Spleen (tissue), 7 donors: ENCODE measurements at regions not wholly inside any gene's neighbourhood (a gene's known extent, or its start where the extent isn't known, plus 50 kb on each side); places are given as distances from the start of the nearest gene placed in this dataset.

Experiments
- POLR2A ChIP-seq, 3 donors: fragments of 450-650 bp; IDR thresholded peaks; one replicate each; pipeline ENCODE4 v1.5.1; 2017; ENCODE audit warnings: antibody characterized with exemption in 3 of 3, mild to moderate bottlenecking in 1 of 3
- TF ChIP-seq, protein P1 (sequence below), 11 experiments: fragments of 200-600 bp in 7 of 11; fragments of 450-650 bp in 4 of 11; sonication (generic) in 4 of 11; IDR thresholded peaks in 8 of 11; conservative IDR thresholded peaks in 3 of 11; 1 replicate in 7 of 11; 2 replicates in 4 of 11; pipeline versions ENCODE4 v1.4.0 to v1.8.0; 2016 to 2021; ENCODE audit warnings: antibody characterized with exemption in 11 of 11, inconsistent platforms in 4 of 11, mild to moderate bottlenecking in 1 of 11
- donor health status: DM: no; HTN: no; CAD: no; lungs with moderate emphysema.
- donor health status: DM: no; HTN: no; CAD: no.
- donor health status: DM: no; HTN: no; CAD: no.

DNA sequence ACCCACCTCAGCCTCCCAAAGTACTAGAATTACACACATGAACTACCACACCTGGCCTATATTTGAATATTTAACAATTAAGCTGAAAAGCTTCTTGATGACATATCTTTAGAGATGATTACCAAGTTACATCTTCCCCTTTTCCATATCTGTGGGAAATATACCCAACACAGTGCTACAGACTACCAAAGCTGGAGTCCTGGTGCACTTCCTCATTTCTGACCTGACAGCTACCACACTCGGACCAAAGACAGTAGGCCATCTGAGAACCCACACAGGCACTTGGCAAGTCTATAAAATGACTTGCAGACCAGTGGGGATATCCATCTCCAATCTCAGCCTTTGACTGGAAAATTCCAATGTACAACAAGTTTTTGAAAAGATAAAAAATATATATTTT is 270.4 kb upstream of the KLF14 start:
- TF ChIP-seq POLR2A (IDR thresholded peaks at IDR 0.05), result no peak
- TF ChIP-seq, protein P1, sequence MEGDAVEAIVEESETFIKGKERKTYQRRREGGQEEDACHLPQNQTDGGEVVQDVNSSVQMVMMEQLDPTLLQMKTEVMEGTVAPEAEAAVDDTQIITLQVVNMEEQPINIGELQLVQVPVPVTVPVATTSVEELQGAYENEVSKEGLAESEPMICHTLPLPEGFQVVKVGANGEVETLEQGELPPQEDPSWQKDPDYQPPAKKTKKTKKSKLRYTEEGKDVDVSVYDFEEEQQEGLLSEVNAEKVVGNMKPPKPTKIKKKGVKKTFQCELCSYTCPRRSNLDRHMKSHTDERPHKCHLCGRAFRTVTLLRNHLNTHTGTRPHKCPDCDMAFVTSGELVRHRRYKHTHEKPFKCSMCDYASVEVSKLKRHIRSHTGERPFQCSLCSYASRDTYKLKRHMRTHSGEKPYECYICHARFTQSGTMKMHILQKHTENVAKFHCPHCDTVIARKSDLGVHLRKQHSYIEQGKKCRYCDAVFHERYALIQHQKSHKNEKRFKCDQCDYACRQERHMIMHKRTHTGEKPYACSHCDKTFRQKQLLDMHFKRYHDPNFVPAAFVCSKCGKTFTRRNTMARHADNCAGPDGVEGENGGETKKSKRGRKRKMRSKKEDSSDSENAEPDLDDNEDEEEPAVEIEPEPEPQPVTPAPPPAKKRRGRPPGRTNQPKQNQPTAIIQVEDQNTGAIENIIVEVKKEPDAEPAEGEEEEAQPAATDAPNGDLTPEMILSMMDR (IDR thresholded peaks at IDR 0.05 in 8 of 11, conservative IDR thresholded peaks at IDR 0.05 in 3 of 11), result no peak
